Liver (tissue), 8 donors: ENCODE measurements at regions not wholly inside any gene's neighbourhood (a gene's known extent, or its start where the extent isn't known, plus 50 kb on each side); places are given as distances from the start of the nearest gene placed in this dataset.

ENCODE experiments used
- DNase-seq: peaks from one replicate; pipeline ENCODE4 v3.0.0-alpha.2; 2017; ENCODE audit warnings: low spot score
- H3K27ac ChIP-seq, 2 donors: one replicate each; pipeline ENCODE4 v1.7.0; 2013; ENCODE audit warnings: inconsistent platforms in 2 of 2, low read length in 2 of 2, control low read depth in 1 of 2, low read depth in 1 of 2, mild to moderate bottlenecking in 1 of 2
- H3K27me3 ChIP-seq, 4 donors: one replicate each; pipeline versions ENCODE4 v1.6.1 to v1.7.0; 2013; ENCODE audit warnings: low read length in 3 of 4, inconsistent platforms in 1 of 4, mild to moderate bottlenecking in 1 of 4, moderate library complexity in 1 of 4; ENCODE audit not compliant: control insufficient read depth in 4 of 4, insufficient read depth in 4 of 4
- H3K36me3 ChIP-seq, 4 donors: one replicate each; pipeline versions ENCODE4 v1.6.1 to v1.7.0; 2013; ENCODE audit warnings: low read length in 3 of 4, mild to moderate bottlenecking in 3 of 4, low read depth in 1 of 4, moderate library complexity in 1 of 4; ENCODE audit not compliant: control insufficient read depth in 4 of 4, insufficient read depth in 3 of 4
- H3K4me1 ChIP-seq, 4 donors: one replicate each; pipeline versions ENCODE4 v1.6.1 to v1.7.0; 2013; ENCODE audit warnings: low read length in 3 of 4, mild to moderate bottlenecking in 3 of 4, moderate library complexity in 1 of 4; ENCODE audit not compliant: control insufficient read depth in 4 of 4, insufficient read depth in 4 of 4
- H3K4me3 ChIP-seq, 3 donors: one replicate each; pipeline versions ENCODE4 v1.6.1 to v1.7.0; 2013; ENCODE audit warnings: low read length in 3 of 3, control low read depth in 1 of 3, low read depth in 1 of 3, mild to moderate bottlenecking in 1 of 3
- H3K9ac ChIP-seq, 2 donors: one replicate each; pipeline ENCODE4 v1.7.0; 2013; ENCODE audit warnings: low read length in 2 of 2, mild to moderate bottlenecking in 2 of 2, moderate library complexity in 2 of 2, control low read depth in 1 of 2, low read depth in 1 of 2
- H3K9me3 ChIP-seq, 4 donors: one replicate each; pipeline versions ENCODE4 v1.6.1 to v1.7.0; 2013; ENCODE audit warnings: low read length in 3 of 4; ENCODE audit not compliant: control insufficient read depth in 4 of 4
- CTCF ChIP-seq: fragments of 150-350 bp; IDR thresholded peaks from 2 replicates; pipeline ENCODE4 v1.5.1; 2017; ENCODE audit warnings: improper control_type of control experiment, low read depth, low read length; ENCODE audit not compliant: missing input control
- EGR1 ChIP-seq, 2 donors: IDR thresholded peaks; 2 replicates each; pipeline ENCODE4 v1.6.1; 2016 to 2018; ENCODE audit warnings: antibody characterized with exemption in 2 of 2, low read depth in 2 of 2
- FOXA1 ChIP-seq: IDR thresholded peaks from 2 replicates; pipeline ENCODE4 v1.6.1; 2016; ENCODE audit warnings: antibody characterized with exemption
- FOXA2 ChIP-seq: IDR thresholded peaks from 2 replicates; pipeline ENCODE4 v1.6.1; 2016; ENCODE audit warnings: antibody characterized with exemption
- GABPA ChIP-seq, 2 donors: IDR thresholded peaks in 1 of 2; conservative IDR thresholded peaks in 1 of 2; 2 replicates each; pipeline ENCODE4 v1.6.1; 2016; ENCODE audit warnings: antibody characterized with exemption in 2 of 2, mild to moderate bottlenecking in 1 of 2, moderate library complexity in 1 of 2
- HNF4A ChIP-seq, 2 donors: conservative IDR thresholded peaks; 2 replicates each; pipeline ENCODE4 v1.6.1; 2016; ENCODE audit warnings: antibody characterized with exemption in 2 of 2, mild to moderate bottlenecking in 2 of 2
- HNF4G ChIP-seq: IDR thresholded peaks from 2 replicates; pipeline ENCODE4 v1.6.1; 2016; ENCODE audit warnings: antibody characterized with exemption
- JUND ChIP-seq, 2 donors: IDR thresholded peaks; 2 replicates each; pipeline ENCODE4 v1.6.1; 2016; ENCODE audit warnings: antibody characterized with exemption in 2 of 2
- MAX ChIP-seq: IDR thresholded peaks from 2 replicates; pipeline ENCODE4 v1.6.1; 2016; ENCODE audit warnings: antibody characterized with exemption
- NR2F2 ChIP-seq: IDR thresholded peaks from 2 replicates; pipeline ENCODE4 v1.6.1; 2016; ENCODE audit warnings: antibody characterized with exemption
- RAD21 ChIP-seq, 2 donors: IDR thresholded peaks; 2 replicates each; pipeline ENCODE4 v1.6.1; 2016; ENCODE audit warnings: antibody characterized with exemption in 2 of 2, mild to moderate bottlenecking in 2 of 2
- REST ChIP-seq: IDR thresholded peaks from 2 replicates; pipeline ENCODE4 v1.6.1; 2016; ENCODE audit warnings: antibody characterized with exemption, mild to moderate bottlenecking
- RXRA ChIP-seq, 2 donors: IDR thresholded peaks; 2 replicates each; pipeline ENCODE4 v1.6.1; 2017 to 2018; ENCODE audit warnings: antibody characterized with exemption in 2 of 2, mild to moderate bottlenecking in 1 of 2
- SP1 ChIP-seq: IDR thresholded peaks from 2 replicates; pipeline ENCODE4 v1.6.1; 2018; ENCODE audit warnings: antibody characterized with exemption, mild to moderate bottlenecking
- TAF1 ChIP-seq: conservative IDR thresholded peaks from 2 replicates; pipeline ENCODE4 v1.6.1; 2016; ENCODE audit warnings: antibody characterized with exemption, mild to moderate bottlenecking
- YY1 ChIP-seq: IDR thresholded peaks from 2 replicates; pipeline ENCODE4 v1.6.1; 2016; ENCODE audit warnings: antibody characterized with exemption, mild to moderate bottlenecking
- ZBTB33 ChIP-seq: IDR thresholded peaks from 2 replicates; pipeline ENCODE4 v1.6.1; 2016; ENCODE audit warnings: antibody characterized with exemption
- WGBS: extraction: QIAGEN DNeasy Blood & Tissue Kit; methylation state at CpG from one replicate; pipeline ENCODE4 v1.1.7; 2013; 5-methylcytosine and 5-hydroxymethylcytosine counted together
- donor health status: healthy.
- donor health status: healthy.
- donor health status: healthy.
- donor health status: healthy.
- donor health status: healthy.

- no peak for DNase-seq
- WGBS = 58% methylated on average over 11 of the region's 11 CpGs
- H3K27ac ChIP-seq = no peak overlapping the region
- no peak for TF ChIP-seq SP1
- no peak for TF ChIP-seq CTCF
- no peak for TF ChIP-seq ZBTB33
- no peak for TF ChIP-seq YY1
- no peak for TF ChIP-seq RAD21 (IDR thresholded peaks at IDR 0.05)
- TF ChIP-seq HNF4G = no peak
- no peak for TF ChIP-seq JUND (IDR thresholded peaks at IDR 0.05)
- TF ChIP-seq MAX = no peak
- TF ChIP-seq FOXA2 = no peak
- no peak for TF ChIP-seq TAF1
- TF ChIP-seq RXRA (IDR thresholded peaks at IDR 0.05) = no peak
- no peak for TF ChIP-seq NR2F2
- TF ChIP-seq EGR1 (IDR thresholded peaks at IDR 0.05; ENCODE audit: low read depth in 2 of 2) = no peak
- no peak for TF ChIP-seq HNF4A (conservative IDR thresholded peaks at IDR 0.05)
- TF ChIP-seq FOXA1 = no peak
- no peak for TF ChIP-seq REST
- H3K9me3 ChIP-seq = peaks cover 0 to 7% (median 3%) of the 10 kb centered on the region in 4 donors
- H3K4me1 ChIP-seq = no peaks in the 10 kb centered on the region
- no peaks in the 10 kb centered on the region for H3K36me3 ChIP-seq
- no peak overlapping the region for H3K4me3 ChIP-seq
- no peaks in the 10 kb centered on the region for H3K27me3 ChIP-seq
- H3K9ac ChIP-seq = no peak overlapping the region
Observed at GRCh38 chr5:178790371-178790770, 59.9 kb upstream of the ZNF354A start.

GRCh38 chr5:178788381-178789085 lies 58.1 kb upstream of the ZNF354A start:
- no peak for DNase-seq
- Histone ChIP-seq H3K9ac (no peak overlapping the region), H3K4me1 (no peaks in the 10 kb centered on the region), H3K27ac (no peak overlapping the region), H3K27me3 (no peaks in the 10 kb centered on the region), H3K4me3 (no peak overlapping the region), H3K9me3 (peaks cover 0 to 7% (median under 1%) of the 10 kb centered on the region in 4 donors), H3K36me3 (no peaks in the 10 kb centered on the region)
- WGBS = 84% methylated on average over 21 of the region's 21 CpGs
- TF ChIP-seq ZBTB33 (no peak), NR2F2 (no peak), FOXA2 (no peak), GABPA (IDR thresholded peaks at IDR 0.05 in 1 of 2, conservative IDR thresholded peaks at IDR 0.05 in 1 of 2) (no peak), REST (no peak), YY1 (no peak)
